Panc1 (cell line): ENCODE measurements at regions not wholly inside any gene's neighbourhood (a gene's known extent, or its start where the extent isn't known, plus 50 kb on each side); places are given as distances from the start of the nearest gene placed in this dataset.

Source experiments
- ATAC-seq: fragments of 200-7000 bp; cut with Tn5 transposase; 2 replicates; pipeline ENCODE4 v1.9.1; 2020; ENCODE audit warnings: mild to moderate bottlenecking, moderate library complexity
- BruUV-seq: library from RNA; stranded (reverse); fragments of 400-500 nt; replicated peaks from 2 replicates; lab custom pipeline; 2021; lab: Mats Ljungman, UMichigan
- CTCF ChIA-PET: fragments of 300-600 bp; sonication (Branson Sonifier 250); formaldehyde crosslinking; loops from one replicate; lab custom pipeline; 2022; ENCODE audit warnings: antibody characterized with exemption; lab: Charles Lee
- POLR2A ChIA-PET: fragments of 300-600 bp; sonication (Branson Sonifier 250); formaldehyde crosslinking; loops from one replicate; lab custom pipeline; 2022; ENCODE audit warnings: antibody characterized with exemption; lab: Charles Lee
- DNase-seq: peaks from one replicate; pipeline ENCODE4 v3.0.0-alpha.2; 2010; ENCODE audit warnings: low read depth, low spot score
- H3K27ac ChIP-seq: 2 replicates; pipeline ENCODE4 v1.5.1; 2011; ENCODE audit warnings: mild to moderate bottlenecking, low read length, inconsistent platforms
- H3K27me3 ChIP-seq: fragments of 200-500 bp; sonication (Bioruptor generic); 2 replicates; pipeline ENCODE4 v1.6.0; 2014; ENCODE audit warnings: low read length, inconsistent platforms; ENCODE audit not compliant: control insufficient read depth, insufficient read depth
- H3K36me3 ChIP-seq: fragments of 200-500 bp; sonication (Bioruptor generic); 2 replicates; pipeline ENCODE4 v1.5.1; 2014; ENCODE audit warnings: inconsistent platforms, mild to moderate bottlenecking, low read length, moderate library complexity; ENCODE audit not compliant: control insufficient read depth, insufficient read depth
- H3K4me1 ChIP-seq: 2 replicates; pipeline ENCODE4 v1.5.1; 2011; ENCODE audit warnings: inconsistent platforms, mild to moderate bottlenecking, low read length, moderate library complexity; ENCODE audit not compliant: control insufficient read depth, insufficient read depth
- H3K4me3 ChIP-seq, 2 experiments: 2 replicates each; pipeline ENCODE4 v1.5.1; 2011 to 2012; ENCODE audit warnings: low read depth in 2 of 2, low read length in 2 of 2, mild to moderate bottlenecking in 2 of 2, inconsistent platforms in 1 of 2, moderate library complexity in 1 of 2
- H3K9me3 ChIP-seq: fragments of 200-500 bp; sonication (Bioruptor generic); 2 replicates; pipeline ENCODE4 v1.5.1; 2014; ENCODE audit warnings: low read depth, mild to moderate bottlenecking, inconsistent platforms, low read length, moderate library complexity; ENCODE audit not compliant: control insufficient read depth, insufficient read depth
- CTCF ChIP-seq: fragments of 450-650 bp; IDR thresholded peaks from 2 replicates; pipeline ENCODE4 v1.5.1; 2017; ENCODE audit warnings: mild to moderate bottlenecking
- POLR2AphosphoS5 ChIP-seq: IDR thresholded peaks from 2 replicates; pipeline ENCODE4 v1.6.1; 2012; ENCODE audit warnings: mild to moderate bottlenecking, low read depth, low read length, moderate library complexity
- REST ChIP-seq, 2 experiments: IDR thresholded peaks; 2 replicates each; pipeline ENCODE4 v1.6.1; 2011 to 2012; ENCODE audit warnings: low read depth in 2 of 2, control low read depth in 1 of 2, low read length in 1 of 2, mild to moderate bottlenecking in 1 of 2, moderate library complexity in 1 of 2; ENCODE audit not compliant: insufficient read depth in 1 of 2
- SIN3A ChIP-seq: IDR thresholded peaks from 2 replicates; pipeline ENCODE4 v1.6.1; 2012; ENCODE audit warnings: low read depth, mild to moderate bottlenecking, low read length, moderate library complexity, borderline replicate concordance; ENCODE audit not compliant: insufficient read depth
- TCF7L2 ChIP-seq: IDR thresholded peaks from 2 replicates; pipeline ENCODE4 v1.6.1; 2011; ENCODE audit warnings: mild to moderate bottlenecking, low read depth, low read length, inconsistent platforms
- in situ Hi-C: cut with HindIII; loops from 2 replicates; pipeline ENCODE4 v1.10.0; 2016; ENCODE audit warnings: low sequenced_read_pairs, low pct_unique_long_range_greater_than_20kb
- intact Hi-C: fragments of 100-400 bp; cut with micrococcal nuclease; formaldehyde crosslinking; loops from one replicate; pipeline ENCODE4 v1.10.0; 2022; ENCODE audit not compliant: unreplicated experiment

- in situ Hi-C loops (no loop called here), intact Hi-C loops (no loop called here)
- no peak overlapping the region for H3K4me3 ChIP-seq
- CTCF ChIA-PET, result no interaction called here
- H3K9me3 ChIP-seq, result no peaks in the 10 kb centered on the region
- H3K36me3 ChIP-seq, result no peaks in the 10 kb centered on the region
- ATAC-seq, result no peak
- no peak for TF ChIP-seq REST (IDR thresholded peaks at IDR 0.05; ENCODE audit: insufficient read depth in 1 of 2, low read depth in 2 of 2, low read length in 1 of 2)
- TF ChIP-seq POLR2AphosphoS5, result no peak
- no peak for TF ChIP-seq SIN3A
- no peak for TF ChIP-seq TCF7L2
- TF ChIP-seq CTCF, result no peak
- BruUV-seq, result no TSS peak
- H3K27ac ChIP-seq, result no peak overlapping the region
- DNase-seq, result no peak
- POLR2A ChIA-PET, result no interaction called here
- H3K27me3 ChIP-seq, result no peaks in the 10 kb centered on the region
- H3K4me1 ChIP-seq, result no peaks in the 10 kb centered on the region
Measured at GRCh38 chr4:170758988-170759387, 669.2 kb upstream of the AADAT start.

GRCh38 chr4:170750519-170750918, 660.8 kb upstream of the AADAT start:
- Histone ChIP-seq H3K27ac (no peak overlapping the region), H3K9me3 (no peaks in the 10 kb centered on the region), H3K27me3 (no peaks in the 10 kb centered on the region), H3K36me3 (no peaks in the 10 kb centered on the region), H3K4me1 (no peaks in the 10 kb centered on the region), H3K4me3 (no peak overlapping the region)
- ATAC-seq (no peak), DNase-seq (no peak)
- no TSS peak for BruUV-seq
- TF ChIP-seq POLR2AphosphoS5 (no peak), SIN3A (no peak), TCF7L2 (no peak), REST (IDR thresholded peaks at IDR 0.05; ENCODE audit: insufficient read depth in 1 of 2, low read depth in 2 of 2, low read length in 1 of 2) (no peak), CTCF (no peak)
- intact Hi-C loops, result no loop called here
- in situ Hi-C loops, result no loop called here
- CTCF ChIA-PET, result no interaction called here
- POLR2A ChIA-PET, result no interaction called here
